ENCODE measurements at regions not wholly inside any gene's neighbourhood (a gene's known extent, or its start where the extent isn't known, plus 50 kb on each side); places are given as distances from the start of the nearest gene placed in this dataset.

DNA sequence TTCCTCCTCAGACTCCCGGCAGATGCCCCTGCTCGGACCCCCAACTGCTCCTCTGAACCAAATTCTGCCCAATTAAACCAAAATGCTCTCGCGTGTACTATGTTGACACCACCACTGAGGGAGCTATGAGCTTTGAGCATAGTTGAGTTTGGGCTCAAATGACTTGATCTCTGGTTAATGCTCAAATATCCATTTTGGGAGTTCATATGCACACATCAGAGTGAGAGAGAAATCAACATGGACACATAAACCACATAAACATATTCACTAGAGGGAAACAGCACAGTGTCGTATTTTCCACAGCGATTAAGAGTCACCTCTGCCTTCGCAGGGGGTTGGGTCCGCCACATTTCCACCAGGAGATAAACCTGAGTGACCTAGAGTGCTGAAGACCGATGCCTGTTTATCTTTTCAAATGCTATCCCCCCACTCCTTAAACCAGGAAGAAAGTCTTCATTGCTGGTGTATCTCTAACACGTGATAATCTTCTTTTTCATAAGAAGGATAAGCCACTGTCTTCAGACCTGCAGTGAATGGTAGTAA is 59.4 kb upstream of the FOXN3 start:
- TF ChIP-seq, protein P1, sequence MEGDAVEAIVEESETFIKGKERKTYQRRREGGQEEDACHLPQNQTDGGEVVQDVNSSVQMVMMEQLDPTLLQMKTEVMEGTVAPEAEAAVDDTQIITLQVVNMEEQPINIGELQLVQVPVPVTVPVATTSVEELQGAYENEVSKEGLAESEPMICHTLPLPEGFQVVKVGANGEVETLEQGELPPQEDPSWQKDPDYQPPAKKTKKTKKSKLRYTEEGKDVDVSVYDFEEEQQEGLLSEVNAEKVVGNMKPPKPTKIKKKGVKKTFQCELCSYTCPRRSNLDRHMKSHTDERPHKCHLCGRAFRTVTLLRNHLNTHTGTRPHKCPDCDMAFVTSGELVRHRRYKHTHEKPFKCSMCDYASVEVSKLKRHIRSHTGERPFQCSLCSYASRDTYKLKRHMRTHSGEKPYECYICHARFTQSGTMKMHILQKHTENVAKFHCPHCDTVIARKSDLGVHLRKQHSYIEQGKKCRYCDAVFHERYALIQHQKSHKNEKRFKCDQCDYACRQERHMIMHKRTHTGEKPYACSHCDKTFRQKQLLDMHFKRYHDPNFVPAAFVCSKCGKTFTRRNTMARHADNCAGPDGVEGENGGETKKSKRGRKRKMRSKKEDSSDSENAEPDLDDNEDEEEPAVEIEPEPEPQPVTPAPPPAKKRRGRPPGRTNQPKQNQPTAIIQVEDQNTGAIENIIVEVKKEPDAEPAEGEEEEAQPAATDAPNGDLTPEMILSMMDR (IDR thresholded peaks at IDR 0.05), result no peak
- TF ChIP-seq ZFX (IDR thresholded peaks at IDR 0.05; ENCODE audit: borderline replicate concordance), result no peak
